Activated CD4-positive, alpha-beta T cell treated with anti-CD3 and anti-CD28 coated beads for 24 hours (primary cell): ENCODE measurements at regions not wholly inside any gene's neighbourhood (a gene's known extent, or its start where the extent isn't known, plus 50 kb on each side); places are given as distances from the start of the nearest gene placed in this dataset.

Source experiments
- DNase-seq, 2 donors: peaks; one replicate each; pipeline ENCODE4 v3.0.0-alpha.2; 2020; ENCODE audit warnings: low read depth in 2 of 2

GRCh38 chr1:78797108-78797781 lies 147.6 kb downstream of the IFI44 start:
- no peak for DNase-seq

DNA sequence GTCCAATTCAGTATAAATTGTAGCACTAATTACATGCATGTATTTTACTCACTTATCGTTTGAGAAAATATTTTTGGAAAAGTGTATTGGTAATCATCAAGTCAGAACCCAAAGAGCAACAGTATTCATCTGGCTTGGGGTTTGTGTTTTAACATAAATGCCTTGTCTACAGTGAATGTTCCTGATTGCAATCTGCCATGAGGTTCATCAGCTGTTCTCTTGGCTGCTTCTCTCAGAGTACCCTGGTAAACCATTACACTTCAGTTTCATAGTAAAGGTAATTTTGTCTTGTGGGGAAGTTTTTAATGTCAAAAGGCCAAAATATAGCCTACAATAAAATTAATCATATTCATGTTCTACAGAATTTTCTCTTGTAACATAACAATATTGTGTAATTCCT lies 150.3 kb downstream of the IFI44 start:
- DNase-seq, result no peak

- no peak for DNase-seq
These were observed 164.5 kb downstream of the IFI44 start for GRCh38 chr1:78814176-78814575.

GRCh38 chr1:78825561-78825960 lies 175.9 kb downstream of the IFI44 start:
- no peak for DNase-seq

DNA sequence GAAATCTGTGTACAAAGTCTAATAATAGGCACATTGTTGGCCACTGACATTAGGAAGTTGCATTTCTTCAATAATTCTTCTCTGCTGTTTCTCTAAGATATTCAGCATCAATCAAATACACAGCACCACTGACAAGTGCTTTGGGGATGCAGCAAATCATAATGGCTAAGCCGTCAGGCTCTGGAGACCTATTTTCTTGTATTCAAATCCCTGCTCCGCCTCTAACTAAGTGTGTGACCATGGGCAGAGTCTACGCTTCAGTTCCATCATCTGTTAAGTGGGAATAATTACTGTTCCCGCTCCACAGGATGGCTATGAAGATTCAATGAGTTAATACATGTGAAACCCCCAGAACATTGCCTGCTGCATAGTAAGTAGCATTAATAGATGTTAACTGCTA lies 176.9 kb downstream of the ADGRL4 start:
- DNase-seq, result no peak

DNA sequence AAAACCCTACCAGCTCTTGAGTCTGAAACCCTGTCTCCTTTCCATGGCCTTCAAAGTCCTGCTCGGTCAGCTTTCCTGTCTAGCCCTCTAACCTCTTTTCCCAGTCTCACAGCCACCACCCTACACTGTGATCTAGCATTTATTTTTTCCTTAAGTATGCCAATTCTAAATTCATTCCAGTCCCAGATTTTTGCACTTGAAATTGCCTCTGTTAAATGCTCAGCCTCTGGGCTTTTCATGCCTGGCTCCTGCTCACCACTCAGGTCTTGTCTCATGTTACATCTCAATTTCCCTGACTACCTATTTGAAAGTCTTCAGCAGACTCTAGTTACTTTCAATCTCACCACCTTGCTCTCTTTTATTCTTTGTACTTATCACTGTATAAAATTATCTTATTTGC lies 176.2 kb downstream of the ADGRL4 start:
- no peak for DNase-seq

DNA sequence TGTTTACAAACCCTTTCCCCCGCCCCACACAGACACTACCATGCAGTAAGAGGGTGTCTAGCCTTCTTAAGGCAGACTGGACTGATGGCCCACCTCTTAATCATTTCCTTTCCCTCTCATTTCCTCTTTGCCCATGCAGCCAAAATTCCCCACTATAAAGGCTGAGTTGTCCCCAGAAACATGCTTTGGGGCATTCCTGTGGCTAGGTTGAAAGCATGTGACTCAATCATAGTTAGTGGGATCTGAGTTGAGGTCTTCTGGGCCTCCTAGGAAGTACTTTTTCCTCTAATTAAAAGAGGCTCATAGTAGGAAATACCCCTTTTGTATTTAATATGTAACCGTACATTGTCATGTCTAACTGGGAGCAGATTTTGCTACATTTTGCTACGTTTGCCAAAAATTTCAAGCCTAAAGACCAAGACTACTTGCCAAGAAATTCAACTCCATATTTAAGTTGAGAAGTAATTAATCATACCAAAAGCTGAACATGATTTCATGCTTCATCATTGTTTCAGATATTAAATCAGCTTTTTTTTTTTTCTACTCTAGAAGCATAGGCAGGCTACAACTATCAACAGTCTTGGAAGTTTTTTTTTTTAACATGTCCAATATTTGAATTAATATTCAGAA lies 174.7 kb downstream of the ADGRL4 start:
- no peak for DNase-seq

GRCh38 chr1:78833491-78833890 lies 173.0 kb downstream of the ADGRL4 start:
- DNase-seq, result no peak

DNA sequence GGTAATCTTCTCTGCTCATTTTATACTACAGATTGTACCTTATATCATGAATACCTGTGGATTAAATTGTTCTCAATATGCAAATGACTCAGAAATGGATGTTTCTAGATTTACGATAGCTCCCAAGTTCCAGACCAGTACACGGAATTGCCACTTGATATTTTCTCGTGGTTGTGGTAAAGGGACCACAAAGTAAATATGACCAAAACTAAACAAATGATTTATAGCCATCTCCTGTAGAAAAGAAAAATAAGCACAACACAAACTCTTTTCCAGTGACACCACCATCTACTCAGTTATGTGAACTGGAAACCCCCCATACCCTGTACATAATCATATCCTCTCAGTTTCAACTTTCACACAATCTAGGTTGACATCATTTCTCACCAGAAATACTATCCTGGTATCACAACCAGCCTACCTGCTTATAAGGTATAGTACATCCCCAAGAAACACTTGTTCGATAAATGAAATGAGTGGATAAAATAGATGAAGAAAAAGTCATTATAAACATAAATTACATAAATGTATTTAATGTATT lies 172.3 kb downstream of the ADGRL4 start:
- DNase-seq, result no peak

DNA sequence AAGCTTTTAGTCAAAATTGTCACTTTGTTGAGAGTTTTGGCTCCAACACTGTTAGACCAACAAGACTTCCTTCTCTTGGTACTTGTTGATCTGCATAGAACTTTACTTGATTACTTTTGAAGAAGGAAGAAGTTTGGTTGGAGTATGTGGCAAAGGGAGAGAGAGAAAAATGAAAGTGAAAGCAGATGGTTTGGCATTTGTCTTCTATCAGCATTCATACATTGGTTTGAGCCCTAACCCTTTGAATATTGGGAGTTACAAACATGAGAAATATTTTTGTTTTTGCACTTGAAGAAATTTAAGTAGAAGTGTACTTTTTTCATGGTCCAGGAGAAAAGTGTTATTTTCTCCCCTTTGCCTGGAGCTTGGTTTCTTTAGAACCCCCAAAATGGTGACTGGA lies 169.8 kb downstream of the ADGRL4 start:
- DNase-seq, result no peak

GRCh38 chr1:78839704-78840277 lies 166.7 kb downstream of the ADGRL4 start:
- DNase-seq, result peak; percentile 4 to 32
